ENCODE measurements at regions not wholly inside any gene's neighbourhood (a gene's known extent, or its start where the extent isn't known, plus 50 kb on each side); places are given as distances from the start of the nearest gene placed in this dataset.

GRCh38 chr5:38794986-38795385 is 50.8 kb upstream of the OSMR start:
- WGBS, 2 donors, result 86 to 90% methylated on average over 5 of the region's 5 CpGs
- intact Hi-C loops (cut with DNase I), result no loop called here
- H3K4me3 ChIP-seq, result no peak overlapping the region
- H3K9me3 ChIP-seq, result no peaks in the 10 kb centered on the region
- peak overlapping the region in 1 of 4 donors; percentile 57 for H3K27ac ChIP-seq
- no peaks in the 10 kb centered on the region for H3K27me3 ChIP-seq
- no peaks in the 10 kb centered on the region for H3K36me3 ChIP-seq
- H3K4me1 ChIP-seq, result peaks cover 0 to 15% (median 3%) of the 10 kb centered on the region in 4 donors
- DNase-seq, result no peak
- TF ChIP-seq POLR2AphosphoS5 (IDR thresholded peaks at IDR 0.05) (no peak), POLR2A (IDR thresholded peaks at IDR 0.05) (no peak), CTCF (IDR thresholded peaks at IDR 0.05) (no peak), EP300 (IDR thresholded peaks at IDR 0.05) (no peak)

GRCh38 chr5:38795986-38796741 is 49.6 kb upstream of the OSMR start:
- no peaks in the 10 kb centered on the region for H3K9me3 ChIP-seq
- intact Hi-C loops (cut with DNase I), result no loop called here
- H3K4me3 ChIP-seq, result no peak overlapping the region
- peaks cover 0 to 19% (median 3%) of the 10 kb centered on the region in 4 donors for H3K4me1 ChIP-seq
- DNase-seq, result peak; percentile 92
- no peaks in the 10 kb centered on the region for H3K27me3 ChIP-seq
- 69 to 71% methylated on average over 6 of the region's 6 CpGs for WGBS, 2 donors
- no peaks in the 10 kb centered on the region for H3K36me3 ChIP-seq
- peak in 3 of 4 donors; percentile 33 to 59 (median 35) for TF ChIP-seq POLR2AphosphoS5 (IDR thresholded peaks at IDR 0.05)
- peak in 1 of 4 donors; percentile 35 for TF ChIP-seq EP300 (IDR thresholded peaks at IDR 0.05)
- TF ChIP-seq POLR2A (IDR thresholded peaks at IDR 0.05), result no peak
- H3K27ac ChIP-seq, result peak overlapping the region; percentile 43 to 61 (median 51)
